ENCODE measurements at regions not wholly inside any gene's neighbourhood (a gene's known extent, or its start where the extent isn't known, plus 50 kb on each side); places are given as distances from the start of the nearest gene placed in this dataset.

DNA sequence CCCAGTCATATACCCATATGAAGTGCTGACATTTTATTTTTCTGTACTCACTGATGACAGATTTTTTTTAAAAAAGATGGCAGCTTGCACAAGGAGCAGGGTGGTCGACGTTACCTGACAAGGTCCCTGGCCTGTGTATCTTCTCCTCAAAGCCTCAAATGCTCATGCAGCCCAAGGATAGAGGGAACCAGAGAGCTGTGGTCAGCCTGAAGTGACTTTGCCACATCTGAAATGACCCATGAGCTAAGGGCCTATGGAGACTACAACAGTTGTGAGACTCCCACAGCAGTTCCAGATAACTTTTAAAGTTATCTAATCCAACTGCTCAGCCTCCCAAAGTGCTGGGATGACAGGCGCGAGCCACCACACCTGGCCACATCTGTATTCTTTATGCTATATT lies 131.1 kb downstream of the GLUL start:
- TF ChIP-seq, protein P1, sequence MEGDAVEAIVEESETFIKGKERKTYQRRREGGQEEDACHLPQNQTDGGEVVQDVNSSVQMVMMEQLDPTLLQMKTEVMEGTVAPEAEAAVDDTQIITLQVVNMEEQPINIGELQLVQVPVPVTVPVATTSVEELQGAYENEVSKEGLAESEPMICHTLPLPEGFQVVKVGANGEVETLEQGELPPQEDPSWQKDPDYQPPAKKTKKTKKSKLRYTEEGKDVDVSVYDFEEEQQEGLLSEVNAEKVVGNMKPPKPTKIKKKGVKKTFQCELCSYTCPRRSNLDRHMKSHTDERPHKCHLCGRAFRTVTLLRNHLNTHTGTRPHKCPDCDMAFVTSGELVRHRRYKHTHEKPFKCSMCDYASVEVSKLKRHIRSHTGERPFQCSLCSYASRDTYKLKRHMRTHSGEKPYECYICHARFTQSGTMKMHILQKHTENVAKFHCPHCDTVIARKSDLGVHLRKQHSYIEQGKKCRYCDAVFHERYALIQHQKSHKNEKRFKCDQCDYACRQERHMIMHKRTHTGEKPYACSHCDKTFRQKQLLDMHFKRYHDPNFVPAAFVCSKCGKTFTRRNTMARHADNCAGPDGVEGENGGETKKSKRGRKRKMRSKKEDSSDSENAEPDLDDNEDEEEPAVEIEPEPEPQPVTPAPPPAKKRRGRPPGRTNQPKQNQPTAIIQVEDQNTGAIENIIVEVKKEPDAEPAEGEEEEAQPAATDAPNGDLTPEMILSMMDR (IDR thresholded peaks at IDR 0.05), result no peak
- TF ChIP-seq POLR2A (IDR thresholded peaks at IDR 0.05), result no peak
- no peak overlapping the region for H3K27ac ChIP-seq
- intact Hi-C loops (cut with DNase I), result no loop called here
- DNase-seq (no peak), ATAC-seq (no peak)
- H3K27me3 ChIP-seq, result no peaks in the 10 kb centered on the region
- peaks cover 6 to 46% (median 14%) of the 10 kb centered on the region in 12 donors for H3K4me1 ChIP-seq
- H3K9me3 ChIP-seq, result no peaks in the 10 kb centered on the region
- H3K36me3 ChIP-seq, result no peaks in the 10 kb centered on the region
- WGBS, 4 donors, result 85 to 97% (median 95%) methylated on average over 4 of the region's 4 CpGs
- H3K4me3 ChIP-seq, result no peak overlapping the region

DNA sequence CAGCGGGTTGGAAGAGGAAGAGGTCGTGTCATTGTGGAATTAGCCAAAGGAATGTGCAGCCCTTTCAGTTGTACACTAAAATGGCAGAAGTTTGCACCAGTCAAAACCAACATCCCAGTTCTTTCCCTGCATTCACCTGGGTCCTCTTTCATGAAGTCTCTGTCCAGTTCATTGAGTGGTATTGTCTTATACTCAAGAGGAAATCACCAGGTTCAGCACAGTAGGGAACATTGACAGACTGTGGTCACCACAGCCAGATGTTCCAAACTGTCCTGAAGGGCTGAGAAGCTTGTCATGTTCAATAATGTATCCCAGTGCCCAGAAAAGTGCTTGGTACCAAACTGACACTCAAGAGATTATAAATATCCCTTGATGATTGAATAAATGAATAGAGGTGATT lies 131.6 kb downstream of the GLUL start:
- peaks cover 6 to 51% (median 15%) of the 10 kb centered on the region in 12 donors for H3K4me1 ChIP-seq
- H3K4me3 ChIP-seq, result no peak overlapping the region
- TF ChIP-seq, protein P1 (IDR thresholded peaks at IDR 0.05), result no peak
- TF ChIP-seq POLR2A (IDR thresholded peaks at IDR 0.05), result no peak
- DNase-seq, result no peak
- peak overlapping the region in 4 of 12 donors; percentile 18 to 88 (median 62) for H3K27ac ChIP-seq
- H3K9me3 ChIP-seq, result no peaks in the 10 kb centered on the region
- intact Hi-C loops (cut with DNase I), result loop anchor here in 1 of 10 donors (10.0 kb wide), 1 partner anchor 135 kb away; the partner anchor contains the start of gene GLUL
- ATAC-seq, result no peak
- no peaks in the 10 kb centered on the region for H3K36me3 ChIP-seq
- no peaks in the 10 kb centered on the region for H3K27me3 ChIP-seq
- 67 to 77% (median 73%) methylated on average over 2 of the region's 2 CpGs for WGBS, 4 donors

DNA sequence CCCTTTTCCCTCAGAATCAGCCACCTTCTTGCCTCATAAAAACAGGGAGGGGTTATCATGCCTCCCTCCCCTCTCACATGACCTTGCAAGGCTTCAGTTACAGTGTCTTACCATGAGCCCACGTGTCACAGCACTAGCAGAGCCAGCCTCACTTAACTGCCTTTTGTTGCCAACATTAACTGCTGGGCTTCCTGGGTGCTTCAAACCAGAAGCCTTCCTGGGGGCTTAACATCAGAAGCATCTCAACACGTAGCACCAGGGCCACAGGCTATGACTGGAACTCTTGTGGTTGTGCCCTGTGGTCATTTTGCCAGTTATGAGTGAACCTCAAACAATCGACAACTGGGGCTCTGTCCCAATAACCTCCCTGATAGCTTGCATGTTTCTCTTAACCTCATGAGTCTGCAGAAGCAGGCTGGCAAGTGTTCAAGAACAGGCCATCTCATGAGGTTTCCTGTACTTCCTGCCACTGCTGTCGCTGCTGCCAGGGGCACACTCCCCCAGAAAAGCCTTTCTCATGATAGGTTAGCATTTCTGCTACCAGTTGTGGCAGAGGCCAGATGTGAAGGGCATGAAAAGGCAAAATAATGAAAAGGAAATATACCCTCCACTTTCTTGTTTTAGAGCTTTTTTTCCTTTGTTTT lies 132.2 kb downstream of the GLUL start:
- H3K9me3 ChIP-seq, result no peaks in the 10 kb centered on the region
- DNase-seq (peak; percentile 44 to 75 (median 60)), ATAC-seq (peak; percentile 35 to 69 (median 60))
- no peaks in the 10 kb centered on the region for H3K27me3 ChIP-seq
- 10 to 17% (median 11%) methylated on average over 4 of the region's 4 CpGs for WGBS, 4 donors
- peaks cover 6 to 53% (median 15%) of the 10 kb centered on the region in 12 donors for H3K4me1 ChIP-seq
- H3K27ac ChIP-seq, result peak overlapping the region in 5 of 12 donors; percentile 8 to 88 (median 46)
- H3K4me3 ChIP-seq, result no peak overlapping the region
- no peaks in the 10 kb centered on the region for H3K36me3 ChIP-seq
- TF ChIP-seq, protein P1 (IDR thresholded peaks at IDR 0.05), result no peak
- TF ChIP-seq POLR2A (IDR thresholded peaks at IDR 0.05), result no peak
- intact Hi-C loops (cut with DNase I), result loop anchor here in 1 of 10 donors (10.0 kb wide), 1 partner anchor 135 kb away; the partner anchor contains the start of gene GLUL

DNA sequence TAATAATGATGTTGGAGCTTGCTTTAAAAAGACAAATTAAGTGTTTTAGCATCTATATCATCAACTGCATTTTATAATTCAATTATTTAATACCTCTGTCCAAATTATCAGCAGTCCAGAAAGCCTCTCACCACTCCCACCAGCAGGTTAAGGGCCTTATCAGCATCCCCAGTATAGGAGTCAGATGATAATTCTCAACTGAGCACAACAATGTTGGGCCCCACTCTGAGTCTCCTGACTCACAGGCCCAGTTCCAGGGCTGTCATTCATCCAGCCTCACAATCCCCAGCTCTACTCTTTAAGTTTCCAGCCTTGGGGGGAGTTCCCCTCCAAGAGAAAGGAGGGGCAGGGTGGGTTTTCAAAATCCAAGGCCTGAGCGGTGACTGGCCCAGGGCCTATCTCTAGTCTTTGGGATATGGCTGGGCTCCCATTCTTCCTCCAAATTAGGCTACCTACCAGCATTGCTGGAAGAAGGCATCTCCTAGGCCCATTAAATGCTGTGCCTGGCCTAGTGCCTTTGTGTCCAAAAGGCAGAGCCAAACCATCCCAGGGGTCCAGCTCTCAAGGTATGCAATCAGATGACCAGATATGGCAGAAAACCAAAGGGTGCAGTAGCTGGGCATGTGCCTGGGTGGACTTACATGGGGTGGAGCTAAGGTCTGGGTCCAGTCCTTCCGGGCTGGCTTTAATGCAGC lies 134.1 kb downstream of the GLUL start:
- TF ChIP-seq, protein P1 (IDR thresholded peaks at IDR 0.05), result no peak
- TF ChIP-seq POLR2A (IDR thresholded peaks at IDR 0.05), result no peak
- no peaks in the 10 kb centered on the region for H3K36me3 ChIP-seq
- 34 to 65% (median 45%) methylated on average over 2 of the region's 2 CpGs for WGBS, 4 donors
- no peaks in the 10 kb centered on the region for H3K27me3 ChIP-seq
- DNase-seq (peak in 3 of 5 donors; percentile 28 to 59 (median 33)), ATAC-seq (peak; percentile 39 to 80 (median 60))
- no peaks in the 10 kb centered on the region for H3K9me3 ChIP-seq
- H3K27ac ChIP-seq, result peak overlapping the region in 7 of 12 donors; percentile 24 to 78 (median 35)
- intact Hi-C loops (cut with DNase I), result loop anchor here in 1 of 10 donors (10.0 kb wide), 1 partner anchor 137 kb away; the partner anchor contains the start of gene GLUL
- peaks cover 6 to 46% (median 13%) of the 10 kb centered on the region in 12 donors for H3K4me1 ChIP-seq
- H3K4me3 ChIP-seq, result no peak overlapping the region

Measured in heart left ventricle (tissue), 16 donors.